IMR-90 (cell line): ENCODE measurements at regions not wholly inside any gene's neighbourhood (a gene's known extent, or its start where the extent isn't known, plus 50 kb on each side); places are given as distances from the start of the nearest gene placed in this dataset.

Experiments used
- ATAC-seq: fragments of 200-7000 bp; cut with Tn5 transposase; 2 replicates; pipeline ENCODE4 v1.9.1; 2020; ENCODE audit warnings: low read depth, mild to moderate bottlenecking, moderate library complexity
- BruUV-seq: library from RNA; stranded (reverse); fragments of 400-500 nt; replicated peaks from 2 replicates; lab custom pipeline; 2021; lab: Mats Ljungman, UMichigan
- CTCF ChIA-PET: fragments of 300-600 bp; formaldehyde crosslinking; extraction: SDS; loops from one replicate; lab custom pipeline; 2021; ENCODE audit warnings: antibody characterized with exemption; lab: Yijun Ruan, JAX
- POLR2A ChIA-PET: fragments of 300-600 bp; sonication (Branson Sonifier 250); formaldehyde crosslinking; loops from one replicate; lab custom pipeline; 2022; ENCODE audit warnings: antibody characterized with exemption; ENCODE audit not compliant: unreplicated experiment; lab: Charles Lee
- DNase-seq: peaks from one replicate; pipeline ENCODE4 v3.0.0; 2013
- H2AFZ ChIP-seq: replicated peaks from 2 replicates; pipeline ENCODE3; 2013; ENCODE audit warnings: low read length, mild to moderate bottlenecking; ENCODE audit not compliant: poor library complexity
- H2AK5ac ChIP-seq: 2 replicates; pipeline ENCODE4 v1.6.1; 2013; ENCODE audit warnings: low read depth, low read length, inconsistent platforms
- H2AK9ac ChIP-seq: replicated peaks from 2 replicates; pipeline ENCODE3; 2013; ENCODE audit warnings: mild to moderate bottlenecking, low read depth, low read length, moderate library complexity; ENCODE audit not compliant: poor library complexity
- H2BK120ac ChIP-seq: 2 replicates; pipeline ENCODE4 v1.6.1; 2013; ENCODE audit warnings: low read depth, low read length, inconsistent platforms
- H2BK15ac ChIP-seq: 3 replicates; pipeline ENCODE4 v1.6.1; 2013; ENCODE audit warnings: low read depth, low read length, inconsistent platforms
- H2BK20ac ChIP-seq: 2 replicates; pipeline ENCODE4 v1.6.1; 2013; ENCODE audit warnings: low read depth, mild to moderate bottlenecking, inconsistent platforms, low read length, moderate library complexity
- H2BK5ac ChIP-seq: 2 replicates; pipeline ENCODE4 v1.6.1; 2013; ENCODE audit warnings: mild to moderate bottlenecking, low read depth, low read length, inconsistent platforms; ENCODE audit not compliant: poor library complexity, severe bottlenecking
- H3K14ac ChIP-seq: replicated peaks from 2 replicates; pipeline ENCODE4 v1.6.1; 2013; ENCODE audit warnings: low read depth, low read length, inconsistent platforms
- H3K18ac ChIP-seq: 2 replicates; pipeline ENCODE4 v1.6.1; 2013; ENCODE audit warnings: low read depth, low read length, control low read depth
- H3K23ac ChIP-seq: 2 replicates; pipeline ENCODE4 v1.6.1; 2013; ENCODE audit warnings: low read depth, low read length, inconsistent platforms
- H3K27ac ChIP-seq: 2 replicates; pipeline ENCODE4 v1.5.1; 2013; ENCODE audit warnings: mild to moderate bottlenecking, control low read depth, low read length; ENCODE audit not compliant: insufficient read depth
- H3K27me3 ChIP-seq: 2 replicates; pipeline ENCODE4 v1.6.1; 2013; ENCODE audit warnings: low read length; ENCODE audit not compliant: control insufficient read depth, insufficient read depth
- H3K36me3 ChIP-seq: 2 replicates; pipeline ENCODE4 v1.6.1; 2013; ENCODE audit warnings: low read length, mixed read lengths; ENCODE audit not compliant: control insufficient read depth, insufficient read depth
- H3K4ac ChIP-seq: 2 replicates; pipeline ENCODE4 v1.6.1; 2013; ENCODE audit warnings: low read depth, low read length, inconsistent platforms
- H3K4me1 ChIP-seq: 2 replicates; pipeline ENCODE4 v1.6.1; 2013; ENCODE audit warnings: low read length, mixed read lengths; ENCODE audit not compliant: control insufficient read depth, insufficient read depth
- H3K4me2 ChIP-seq: 2 replicates; pipeline ENCODE4 v1.6.1; 2013; ENCODE audit warnings: low read depth, mild to moderate bottlenecking, control low read depth, low read length, moderate library complexity
- H3K4me3 ChIP-seq: 2 replicates; pipeline ENCODE4 v1.5.1; 2013; ENCODE audit warnings: low read depth, mild to moderate bottlenecking, control low read depth, low read length, moderate library complexity; ENCODE audit not compliant: insufficient read depth
- H3K56ac ChIP-seq: 2 replicates; pipeline ENCODE4 v1.6.1; 2013; ENCODE audit warnings: low read length, inconsistent platforms; ENCODE audit not compliant: insufficient read depth; ENCODE audit errors: extremely low read depth
- H3K79me1 ChIP-seq, 2 experiments: 2 replicates each; pipeline ENCODE4 v1.6.1; 2013; ENCODE audit warnings: low read length in 2 of 2, inconsistent platforms in 1 of 2, low read depth in 1 of 2
- H3K9ac ChIP-seq: 2 replicates; pipeline ENCODE4 v1.6.1; 2013; ENCODE audit warnings: low read depth, low read length, control low read depth
- H3K9me1 ChIP-seq: 2 replicates; pipeline ENCODE4 v1.6.1; 2013; ENCODE audit warnings: low read length, inconsistent platforms; ENCODE audit not compliant: insufficient read depth
- H3K9me3 ChIP-seq: 2 replicates; pipeline ENCODE4 v1.6.1; 2013; ENCODE audit warnings: low read length; ENCODE audit not compliant: control insufficient read depth, insufficient read depth
- H4K20me1 ChIP-seq: 2 replicates; pipeline ENCODE4 v1.6.1; 2013; ENCODE audit warnings: low read length, inconsistent platforms; ENCODE audit not compliant: insufficient read depth
- H4K5ac ChIP-seq: 2 replicates; pipeline ENCODE4 v1.6.1; 2013; ENCODE audit warnings: mild to moderate bottlenecking, low read depth, low read length, control low read depth
- H4K8ac ChIP-seq, 2 experiments: 2 replicates each; pipeline ENCODE4 v1.6.1; 2013; ENCODE audit warnings: low read depth in 2 of 2, low read length in 2 of 2, control low read depth in 1 of 2, inconsistent platforms in 1 of 2
- H4K91ac ChIP-seq: 2 replicates; pipeline ENCODE4 v1.6.1; 2013; ENCODE audit warnings: low read depth, low read length, inconsistent platforms; ENCODE audit not compliant: insufficient read depth
- WGBS, 2 experiments: methylation state at CpG; one replicate each; pipeline versions ENCODE4 v1.1.5 to v1.1.7; 2013; ENCODE audit warnings: missing lambda C conversion rate in 2 of 2; ENCODE audit not compliant: insufficient read length in 1 of 2; ENCODE audit errors: extremely low coverage in 2 of 2; 5-methylcytosine and 5-hydroxymethylcytosine counted together
- dilution Hi-C: fragments of 300-500 bp; cut with HindIII; formaldehyde crosslinking; loops from one replicate; pipeline ENCODE4 v1.14.3; 2018; ENCODE audit warnings: low sequenced_read_pairs; ENCODE audit not compliant: unreplicated experiment
- in situ Hi-C: fragments of 300-500 bp; cut with MboI; formaldehyde crosslinking; loops from 3 replicates; pipeline ENCODE4 v1.14.3; 2019; ENCODE audit warnings: low sequenced_read_pairs, inconsistent platforms, mixed read lengths
- intact Hi-C: fragments of 100-400 bp; cut with micrococcal nuclease; formaldehyde crosslinking; loops from 2 replicates; pipeline ENCODE4 v1.10.0; 2022
- TF ChIP-seq, protein P1 (sequence below): fragments of 150-350 bp; IDR thresholded peaks from 2 replicates; pipeline ENCODE4 v1.6.1; 2016; ENCODE audit warnings: low read depth, mild to moderate bottlenecking, low read length, moderate library complexity, borderline replicate concordance
- TF ChIP-seq, protein P2 (sequence below): conservative IDR thresholded peaks from 2 replicates; pipeline ENCODE4 v1.5.1; 2012; ENCODE audit warnings: mild to moderate bottlenecking, low read depth, low read length, improper control_type of control experiment

DNA sequence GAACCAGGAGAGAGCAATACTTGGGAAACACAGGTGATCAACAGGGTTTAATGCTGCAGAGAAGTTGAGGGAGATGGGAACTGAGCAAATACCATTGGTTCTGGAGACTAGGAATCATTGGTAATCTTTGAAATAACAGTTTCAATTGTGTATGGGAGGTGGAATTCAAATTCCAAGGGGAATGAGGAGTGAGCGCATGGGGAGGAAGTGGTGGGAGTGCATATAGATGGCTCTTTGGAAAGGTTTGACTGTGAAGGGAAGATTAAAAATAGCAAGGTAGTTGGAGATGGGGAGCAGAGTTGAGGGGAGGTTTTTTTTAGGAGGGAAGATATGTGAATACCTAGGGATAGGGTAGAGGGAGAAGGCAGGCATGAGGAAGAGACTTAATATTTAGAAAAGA lies 51.1 kb upstream of the ROPN1 start:
- Histone ChIP-seq H4K91ac (no peak overlapping the region), H3K9me3 (no peaks in the 10 kb centered on the region), H3K4me1 (no peaks in the 10 kb centered on the region), H2AFZ (no peak overlapping the region), H3K27me3 (peaks cover 31% of the 10 kb centered on the region), H3K23ac (no peak overlapping the region), H2AK9ac (no peak overlapping the region), H2BK20ac (no peak overlapping the region), H3K27ac (no peak overlapping the region), H3K56ac (no peak overlapping the region), H3K18ac (no peak overlapping the region), H2BK15ac (no peak overlapping the region), H3K4me3 (no peak overlapping the region), H3K9ac (no peak overlapping the region), H3K9me1 (no peaks in the 10 kb centered on the region; the same call in 1 of the 2 replicates), H3K36me3 (no peaks in the 10 kb centered on the region), H2BK5ac (no peak overlapping the region), H3K4me2 (no peak overlapping the region), H2BK120ac (no peak overlapping the region), H4K8ac (no peak overlapping the region), H3K79me1 (peaks cover 0 to 3% of the 10 kb centered on the region in 2 experiments; a peak in 2 of 4 replicates), H3K14ac (no peak overlapping the region), H4K20me1 (no peaks in the 10 kb centered on the region), H2AK5ac (no peak overlapping the region), H3K4ac (no peak overlapping the region), H4K5ac (no peak overlapping the region)
- dilution Hi-C loops (no loop called here), intact Hi-C loops (no loop called here), in situ Hi-C loops (no loop called here)
- ATAC-seq, result no peak
- BruUV-seq, result no TSS peak
- WGBS, 2 experiments, result 78% methylated on average over 1 of the region's 1 CpG; no CpG with 5 or more reads in 1 of the 2 experiments
- no peak for DNase-seq
- POLR2A ChIA-PET, result no interaction called here
- CTCF ChIA-PET, result interaction anchor here (2.1 kb wide), 1 partner anchor 10 kb away, joined by 5 read pairs; the partner anchor contains the start of gene KALRN
- TF ChIP-seq, protein P1, sequence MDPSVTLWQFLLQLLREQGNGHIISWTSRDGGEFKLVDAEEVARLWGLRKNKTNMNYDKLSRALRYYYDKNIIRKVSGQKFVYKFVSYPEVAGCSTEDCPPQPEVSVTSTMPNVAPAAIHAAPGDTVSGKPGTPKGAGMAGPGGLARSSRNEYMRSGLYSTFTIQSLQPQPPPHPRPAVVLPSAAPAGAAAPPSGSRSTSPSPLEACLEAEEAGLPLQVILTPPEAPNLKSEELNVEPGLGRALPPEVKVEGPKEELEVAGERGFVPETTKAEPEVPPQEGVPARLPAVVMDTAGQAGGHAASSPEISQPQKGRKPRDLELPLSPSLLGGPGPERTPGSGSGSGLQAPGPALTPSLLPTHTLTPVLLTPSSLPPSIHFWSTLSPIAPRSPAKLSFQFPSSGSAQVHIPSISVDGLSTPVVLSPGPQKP, result no peak
- TF ChIP-seq, protein P2, sequence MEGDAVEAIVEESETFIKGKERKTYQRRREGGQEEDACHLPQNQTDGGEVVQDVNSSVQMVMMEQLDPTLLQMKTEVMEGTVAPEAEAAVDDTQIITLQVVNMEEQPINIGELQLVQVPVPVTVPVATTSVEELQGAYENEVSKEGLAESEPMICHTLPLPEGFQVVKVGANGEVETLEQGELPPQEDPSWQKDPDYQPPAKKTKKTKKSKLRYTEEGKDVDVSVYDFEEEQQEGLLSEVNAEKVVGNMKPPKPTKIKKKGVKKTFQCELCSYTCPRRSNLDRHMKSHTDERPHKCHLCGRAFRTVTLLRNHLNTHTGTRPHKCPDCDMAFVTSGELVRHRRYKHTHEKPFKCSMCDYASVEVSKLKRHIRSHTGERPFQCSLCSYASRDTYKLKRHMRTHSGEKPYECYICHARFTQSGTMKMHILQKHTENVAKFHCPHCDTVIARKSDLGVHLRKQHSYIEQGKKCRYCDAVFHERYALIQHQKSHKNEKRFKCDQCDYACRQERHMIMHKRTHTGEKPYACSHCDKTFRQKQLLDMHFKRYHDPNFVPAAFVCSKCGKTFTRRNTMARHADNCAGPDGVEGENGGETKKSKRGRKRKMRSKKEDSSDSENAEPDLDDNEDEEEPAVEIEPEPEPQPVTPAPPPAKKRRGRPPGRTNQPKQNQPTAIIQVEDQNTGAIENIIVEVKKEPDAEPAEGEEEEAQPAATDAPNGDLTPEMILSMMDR, result no peak
